SU-DHL-6 (cell line): ENCODE measurements at regions not wholly inside any gene's neighbourhood (a gene's known extent, or its start where the extent isn't known, plus 50 kb on each side); places are given as distances from the start of the nearest gene placed in this dataset.

Experiments used
- H2AFZ ChIP-seq: fragments of 200-600 bp; sonication (generic); 2 replicates; pipeline ENCODE4 v1.6.1; 2014; ENCODE audit warnings: low read depth, mild to moderate bottlenecking, moderate library complexity, mixed read lengths, antibody characterized with exemption, low read length; ENCODE audit not compliant: severe bottlenecking
- H3F3A ChIP-seq: fragments of 200-600 bp; shearing (Covaris generic); 2 replicates; pipeline ENCODE4 v1.6.0; 2016; ENCODE audit warnings: antibody characterized with exemption, mild to moderate bottlenecking; ENCODE audit not compliant: insufficient read depth
- H3K27ac ChIP-seq: fragments of 200-600 bp; sonication (generic); 2 replicates; pipeline ENCODE4 v1.5.1; 2016; ENCODE audit warnings: low read depth, mild to moderate bottlenecking, low read length, moderate library complexity, mixed read lengths
- H3K27me3 ChIP-seq: fragments of 200-600 bp; sonication (generic), shearing (Covaris generic); 2 replicates; pipeline ENCODE4 v1.6.0; 2014; ENCODE audit warnings: mild to moderate bottlenecking, low read length
- H3K36me3 ChIP-seq: fragments of 200-600 bp; sonication (generic); 2 replicates; pipeline ENCODE4 v1.6.1; 2014; ENCODE audit warnings: mild to moderate bottlenecking, low read length, mixed read lengths
- H3K4me2 ChIP-seq: fragments of 300-600, 200-600 bp; shearing (Covaris generic), sonication (generic); 2 replicates; pipeline ENCODE4 v1.6.0; 2014; ENCODE audit warnings: low read length, low read depth, mild to moderate bottlenecking; ENCODE audit not compliant: poor library complexity, severe bottlenecking
- H3K4me3 ChIP-seq: fragments of 200-600 bp; sonication (generic); 2 replicates; pipeline ENCODE4 v1.5.1; 2014; ENCODE audit warnings: antibody characterized with exemption, low read length, mild to moderate bottlenecking, mixed read lengths; ENCODE audit not compliant: insufficient read depth, poor library complexity, severe bottlenecking
- H3K79me2 ChIP-seq: fragments of 200-600 bp; sonication (generic); 2 replicates; pipeline ENCODE4 v1.6.1; 2014; ENCODE audit warnings: mild to moderate bottlenecking, low read length, moderate library complexity; ENCODE audit not compliant: insufficient read depth
- H3K9ac ChIP-seq: fragments of 200-600 bp; sonication (generic); 2 replicates; pipeline ENCODE4 v1.7.0; 2014; ENCODE audit warnings: mild to moderate bottlenecking, low read length
- H3K9me2 ChIP-seq: fragments of 200-600 bp; sonication (generic); replicated peaks from 2 replicates; pipeline ENCODE4 v1.6.1; 2014; ENCODE audit warnings: low read length; ENCODE audit not compliant: insufficient read depth
- H3K9me3 ChIP-seq: fragments of 200-600 bp; sonication (generic); 2 replicates; pipeline ENCODE4 v1.6.1; 2014; ENCODE audit warnings: low read length, mixed read lengths; ENCODE audit not compliant: insufficient read depth
- H4K20me1 ChIP-seq: fragments of 200-600 bp; sonication (generic); 2 replicates; pipeline ENCODE4 v1.6.1; 2014; ENCODE audit warnings: low read depth, mild to moderate bottlenecking, antibody characterized with exemption, low read length, moderate library complexity, mixed read lengths
- EZH2phosphoT487 ChIP-seq: fragments of 200-600 bp; sonication (generic), shearing (Covaris generic); conservative IDR thresholded peaks from 2 replicates; pipeline ENCODE4 v1.6.1; 2018; ENCODE audit warnings: mild to moderate bottlenecking, antibody characterized with exemption, low read length, moderate library complexity, mixed read lengths
- TF ChIP-seq, protein P1 (sequence below): fragments of 200-600 bp; sonication (generic); IDR thresholded peaks from one replicate; pipeline ENCODE4 v1.5.1; 2017; ENCODE audit warnings: antibody characterized with exemption, mild to moderate bottlenecking, low read length, moderate library complexity; ENCODE audit not compliant: insufficient read depth, poor library complexity, severe bottlenecking

DNA sequence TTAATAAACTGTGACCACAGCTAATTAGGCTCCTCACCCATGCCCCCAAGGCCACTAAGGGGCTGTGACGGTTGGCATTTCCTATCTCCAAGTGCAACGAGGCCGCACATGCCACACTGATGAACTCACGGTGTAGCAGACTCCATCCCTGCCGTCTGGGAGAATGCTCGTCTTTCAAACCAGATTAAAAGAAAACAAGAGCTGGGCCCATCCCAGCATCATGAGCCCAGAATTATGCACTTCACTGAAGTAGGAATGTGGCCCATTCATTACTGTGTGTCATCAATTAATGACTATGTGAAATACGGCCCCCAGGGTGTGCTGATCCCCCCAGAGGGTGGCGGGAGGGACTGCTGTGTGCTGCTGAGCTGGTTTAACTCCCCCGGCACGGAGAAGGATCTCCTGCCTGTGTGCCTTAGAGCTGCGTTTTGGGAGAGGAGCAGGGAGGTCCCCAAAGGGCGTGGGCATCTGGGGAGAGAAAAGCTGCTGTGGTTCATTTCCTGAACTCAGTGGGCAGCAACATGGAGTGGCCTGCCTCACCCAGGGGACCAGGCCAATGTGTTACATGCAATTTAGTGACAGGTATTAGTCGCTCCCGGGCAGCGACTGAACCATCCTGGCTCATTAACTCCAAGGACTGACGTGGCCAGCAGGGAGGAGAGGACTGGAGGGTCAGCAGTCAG, 194.5 kb downstream of the FOXL1 start:
- Histone ChIP-seq H3K27me3 (no peaks in the 10 kb centered on the region), H3K36me3 (no peaks in the 10 kb centered on the region), H3F3A (no peaks in the 10 kb centered on the region), H3K9ac (no peak overlapping the region), H3K9me3 (no peaks in the 10 kb centered on the region), H2AFZ (no peak overlapping the region), H3K9me2 (no peaks in the 10 kb centered on the region), H3K79me2 (no peaks in the 10 kb centered on the region), H3K27ac (no peak overlapping the region), H4K20me1 (no peaks in the 10 kb centered on the region), H3K4me2 (no peak overlapping the region), H3K4me3 (no peak overlapping the region)
- no peak for TF ChIP-seq EZH2phosphoT487
- TF ChIP-seq, protein P1, sequence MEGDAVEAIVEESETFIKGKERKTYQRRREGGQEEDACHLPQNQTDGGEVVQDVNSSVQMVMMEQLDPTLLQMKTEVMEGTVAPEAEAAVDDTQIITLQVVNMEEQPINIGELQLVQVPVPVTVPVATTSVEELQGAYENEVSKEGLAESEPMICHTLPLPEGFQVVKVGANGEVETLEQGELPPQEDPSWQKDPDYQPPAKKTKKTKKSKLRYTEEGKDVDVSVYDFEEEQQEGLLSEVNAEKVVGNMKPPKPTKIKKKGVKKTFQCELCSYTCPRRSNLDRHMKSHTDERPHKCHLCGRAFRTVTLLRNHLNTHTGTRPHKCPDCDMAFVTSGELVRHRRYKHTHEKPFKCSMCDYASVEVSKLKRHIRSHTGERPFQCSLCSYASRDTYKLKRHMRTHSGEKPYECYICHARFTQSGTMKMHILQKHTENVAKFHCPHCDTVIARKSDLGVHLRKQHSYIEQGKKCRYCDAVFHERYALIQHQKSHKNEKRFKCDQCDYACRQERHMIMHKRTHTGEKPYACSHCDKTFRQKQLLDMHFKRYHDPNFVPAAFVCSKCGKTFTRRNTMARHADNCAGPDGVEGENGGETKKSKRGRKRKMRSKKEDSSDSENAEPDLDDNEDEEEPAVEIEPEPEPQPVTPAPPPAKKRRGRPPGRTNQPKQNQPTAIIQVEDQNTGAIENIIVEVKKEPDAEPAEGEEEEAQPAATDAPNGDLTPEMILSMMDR = no peak

DNA sequence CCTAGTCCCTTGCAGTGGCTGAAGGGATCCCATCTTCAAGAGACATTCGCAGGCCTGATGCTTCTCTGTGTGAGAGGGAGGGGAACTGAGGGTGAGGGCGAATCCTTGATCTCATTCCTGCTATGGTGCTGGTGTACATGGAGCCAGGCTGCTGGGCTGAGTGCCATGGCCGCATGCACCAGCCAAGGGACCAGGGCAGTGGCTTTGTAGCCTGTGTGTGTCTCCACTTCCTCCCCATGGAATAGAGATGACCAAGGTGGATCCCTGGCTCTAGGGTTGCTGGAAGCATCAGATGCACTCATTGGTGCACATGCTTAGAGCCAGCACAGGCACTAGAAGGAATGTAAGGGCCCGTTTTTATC, 195.0 kb downstream of the FOXL1 start:
- no peaks in the 10 kb centered on the region for H3K9me3 ChIP-seq
- no peak overlapping the region for H3K27ac ChIP-seq
- no peak overlapping the region for H3K4me2 ChIP-seq
- H3K9me2 ChIP-seq = no peaks in the 10 kb centered on the region
- no peaks in the 10 kb centered on the region for H3F3A ChIP-seq
- H2AFZ ChIP-seq = no peak overlapping the region
- TF ChIP-seq, protein P1 = no peak
- TF ChIP-seq EZH2phosphoT487 = no peak
- H3K9ac ChIP-seq = no peak overlapping the region
- no peaks in the 10 kb centered on the region for H3K36me3 ChIP-seq
- no peak overlapping the region for H3K4me3 ChIP-seq
- no peaks in the 10 kb centered on the region for H4K20me1 ChIP-seq
- H3K79me2 ChIP-seq = no peaks in the 10 kb centered on the region
- H3K27me3 ChIP-seq = no peaks in the 10 kb centered on the region

DNA sequence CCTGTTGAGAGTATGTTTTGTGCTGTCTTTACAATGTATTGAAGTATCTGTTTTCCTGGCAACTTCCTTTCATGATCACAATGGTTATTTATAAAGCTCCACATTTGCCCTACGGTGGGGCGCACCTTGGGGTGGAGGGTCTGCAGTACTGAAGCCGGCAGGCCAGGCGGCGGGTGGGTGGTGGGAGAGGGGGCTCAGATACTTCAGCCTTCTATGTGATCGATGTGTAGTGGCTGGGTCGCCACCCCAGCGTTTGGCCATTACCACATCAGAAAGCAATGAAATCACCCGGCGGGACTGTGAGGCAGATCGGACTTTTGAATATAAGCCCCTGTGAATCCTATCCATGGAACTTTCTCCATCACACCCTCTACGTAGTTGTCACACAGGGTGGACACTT, 196.6 kb downstream of the FOXL1 start:
- Histone ChIP-seq H3K9me2 (no peaks in the 10 kb centered on the region), H3K27ac (no peak overlapping the region), H4K20me1 (no peaks in the 10 kb centered on the region), H2AFZ (no peak overlapping the region), H3K9ac (no peak overlapping the region), H3K4me3 (no peak overlapping the region), H3K27me3 (no peaks in the 10 kb centered on the region), H3K4me2 (no peak overlapping the region), H3K79me2 (no peaks in the 10 kb centered on the region), H3K9me3 (no peaks in the 10 kb centered on the region), H3K36me3 (no peaks in the 10 kb centered on the region), H3F3A (no peaks in the 10 kb centered on the region)
- TF ChIP-seq EZH2phosphoT487 = no peak
- TF ChIP-seq, protein P1 = no peak
